NCI-H748 (cell line): ENCODE measurements at regions not wholly inside any gene's neighbourhood (a gene's known extent, or its start where the extent isn't known, plus 50 kb on each side); places are given as distances from the start of the nearest gene placed in this dataset.

Experiments used
- DNase-seq: peaks from one replicate; lab custom pipeline; 2025; ENCODE audit not compliant: unreplicated experiment; lab: John Stamatoyannopoulos, UW

DNA sequence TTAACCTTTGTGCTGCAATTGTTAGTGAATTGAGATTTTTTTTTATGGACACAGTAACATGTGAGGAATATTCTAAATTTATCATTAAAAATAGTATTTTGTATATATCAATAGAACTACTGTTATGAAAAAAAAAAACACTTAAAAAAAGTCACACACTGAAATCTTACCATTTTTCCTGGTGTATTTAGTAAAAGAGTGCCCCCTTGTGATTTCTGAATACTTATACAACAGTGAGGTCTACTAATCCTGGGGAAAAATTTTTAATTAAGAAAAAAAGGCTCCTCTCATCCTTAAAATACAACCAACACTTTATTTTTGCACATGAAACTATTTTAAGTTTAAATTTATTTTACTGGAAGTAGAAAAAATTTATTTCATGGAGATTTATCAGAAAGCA, 56.4 kb upstream of the SPOCK3 start:
- peak; percentile 38 for DNase-seq

DNA sequence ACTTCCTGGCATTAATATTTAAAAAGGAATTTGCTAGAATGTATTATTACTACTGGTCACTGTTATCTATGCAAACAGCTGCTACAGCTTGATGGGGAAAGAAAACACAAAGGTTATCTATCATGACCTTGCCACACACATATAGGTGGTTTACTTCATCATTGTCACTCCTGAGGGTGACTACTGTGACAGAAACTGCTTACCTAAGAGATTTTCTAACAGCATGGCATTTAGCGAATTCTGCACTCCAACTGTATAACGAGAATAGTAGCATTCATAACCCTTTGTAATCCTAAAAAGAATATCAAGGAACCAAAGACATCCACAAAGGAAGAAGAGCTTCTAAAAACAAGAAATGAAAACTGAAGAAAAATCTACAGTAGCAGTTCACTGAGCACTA, 74.6 kb upstream of the SPOCK3 start:
- no peak for DNase-seq

DNA sequence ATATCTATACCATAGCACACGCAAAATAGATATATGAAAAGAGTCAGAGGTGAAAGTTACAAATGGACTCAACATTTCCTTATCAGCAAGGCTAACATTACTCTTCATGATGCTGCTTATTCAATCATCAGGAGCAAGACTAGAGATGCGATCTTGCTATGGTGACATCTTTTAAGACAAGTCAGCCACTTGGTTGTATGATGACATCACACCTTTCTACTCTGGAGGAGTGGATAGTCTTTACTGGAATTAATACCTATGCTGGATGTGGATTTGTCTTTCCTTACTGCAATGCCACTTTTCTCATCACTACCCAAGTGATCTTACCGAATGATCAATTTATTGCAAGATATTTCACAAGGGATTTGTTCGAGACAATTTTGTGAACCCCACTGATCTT, 87.0 kb upstream of the SPOCK3 start:
- DNase-seq, result no peak

DNA sequence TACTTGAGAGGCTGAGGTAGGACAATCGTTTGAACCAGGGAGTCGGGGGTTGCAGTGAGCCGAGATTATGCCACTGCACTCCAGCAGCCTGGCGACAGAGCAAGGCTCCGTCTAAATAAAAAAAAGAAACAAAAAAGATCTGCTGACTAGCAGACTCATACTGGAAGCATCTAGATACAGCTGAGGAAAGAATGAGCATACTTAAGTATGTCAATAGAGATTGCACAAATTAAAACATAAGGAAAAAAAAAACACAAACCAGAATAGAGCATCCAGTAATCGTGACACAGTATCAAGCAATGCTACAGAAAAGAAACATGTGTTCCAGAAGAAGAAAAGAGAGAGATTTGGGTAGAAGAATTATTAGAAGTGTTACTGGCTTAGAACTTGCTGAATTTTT, 105.5 kb upstream of the SPOCK3 start:
- no peak for DNase-seq

DNA sequence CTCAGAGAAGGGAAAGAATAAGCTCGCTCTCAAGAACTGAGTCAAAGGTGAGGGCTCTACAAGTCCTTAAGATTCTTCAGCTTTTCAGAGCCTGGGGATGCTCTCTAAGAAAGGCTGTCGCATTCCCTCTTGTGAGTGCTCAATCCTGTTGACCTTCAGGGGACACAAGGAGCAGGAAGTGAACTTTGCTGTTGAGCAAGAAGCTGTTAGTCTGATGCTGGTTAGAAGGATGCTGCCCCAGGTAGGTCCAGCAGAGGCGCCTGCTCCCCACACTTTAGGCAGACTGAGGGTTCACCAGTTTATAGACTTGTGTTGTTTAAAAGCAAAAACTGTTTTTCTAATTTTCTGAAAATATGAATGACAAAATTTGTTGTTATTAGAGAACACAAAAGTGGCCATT, 125.4 kb upstream of the SPOCK3 start:
- DNase-seq, result no peak

DNA sequence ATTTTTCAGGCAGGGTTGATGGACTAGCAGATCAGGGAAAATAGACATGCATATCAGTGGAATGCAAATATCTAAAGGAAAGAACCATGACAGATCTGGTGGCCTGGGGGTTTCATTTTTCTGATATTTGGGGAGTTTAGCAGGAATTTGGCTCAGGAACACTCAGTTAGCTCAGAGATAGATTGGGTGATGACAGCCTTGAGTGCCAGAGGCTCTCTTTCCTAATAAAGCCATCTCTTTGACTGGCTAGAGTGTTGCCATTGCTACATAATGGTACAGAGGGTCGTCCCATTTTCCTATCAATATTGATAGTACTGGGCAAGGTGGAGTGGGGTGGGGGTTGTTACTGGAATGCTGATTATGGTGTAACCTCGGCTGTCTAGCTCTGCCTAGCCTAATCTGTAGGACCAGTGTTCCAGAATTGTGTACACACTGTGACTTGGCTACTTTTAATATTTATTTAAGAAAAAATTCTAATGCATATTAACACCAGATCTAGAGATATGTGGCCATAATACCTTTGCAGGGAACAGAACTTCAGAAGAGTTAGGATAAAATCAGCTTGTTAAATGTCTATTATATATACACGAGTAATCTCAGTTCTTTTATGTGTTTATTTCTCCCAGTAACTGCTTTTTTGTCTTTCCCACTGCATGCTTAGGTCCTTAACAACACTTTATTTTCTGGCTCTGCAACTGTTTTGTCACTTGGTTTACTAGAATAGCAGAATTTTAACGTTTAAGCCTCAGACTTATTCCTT, 145.0 kb upstream of the SPOCK3 start:
- DNase-seq, result no peak

DNA sequence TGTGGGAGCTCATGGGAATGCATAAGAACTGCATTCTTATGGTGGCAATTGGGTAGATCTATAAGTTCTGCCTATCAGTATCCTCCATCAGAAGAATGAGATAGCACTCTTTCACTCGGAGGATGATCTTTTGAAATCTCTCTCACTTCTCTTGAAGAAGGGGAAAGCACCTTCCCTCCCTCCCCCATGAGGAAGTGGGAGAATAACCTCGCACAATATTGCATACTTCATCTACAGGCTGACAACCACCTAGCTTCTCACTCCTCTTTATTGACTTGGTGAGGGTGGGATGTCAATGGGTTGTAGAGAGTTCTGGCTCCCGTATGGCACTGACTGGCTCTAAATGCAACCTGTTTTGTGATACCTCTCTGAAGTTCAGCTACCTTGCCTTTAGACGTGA, 146.7 kb upstream of the SPOCK3 start:
- no peak for DNase-seq

DNA sequence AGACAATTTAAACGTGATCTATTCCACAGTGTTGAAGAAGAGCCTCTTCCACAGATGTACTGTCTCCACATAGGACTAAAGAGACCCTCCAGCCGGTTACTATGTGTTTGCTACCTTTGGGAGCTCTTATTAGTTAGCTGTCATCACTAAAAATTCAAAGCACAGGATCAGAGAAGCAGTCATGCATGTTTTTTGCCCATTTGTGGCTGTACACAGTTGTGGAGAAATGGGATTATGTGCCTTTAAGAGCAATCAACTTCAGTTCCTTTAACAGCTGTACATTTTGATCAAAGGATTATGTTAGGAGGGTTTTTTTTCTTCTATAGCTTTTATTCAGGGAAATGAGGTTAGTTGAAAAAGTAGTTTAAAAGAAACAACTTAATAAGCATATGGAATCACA, 149.0 kb upstream of the SPOCK3 start:
- no peak for DNase-seq

DNA sequence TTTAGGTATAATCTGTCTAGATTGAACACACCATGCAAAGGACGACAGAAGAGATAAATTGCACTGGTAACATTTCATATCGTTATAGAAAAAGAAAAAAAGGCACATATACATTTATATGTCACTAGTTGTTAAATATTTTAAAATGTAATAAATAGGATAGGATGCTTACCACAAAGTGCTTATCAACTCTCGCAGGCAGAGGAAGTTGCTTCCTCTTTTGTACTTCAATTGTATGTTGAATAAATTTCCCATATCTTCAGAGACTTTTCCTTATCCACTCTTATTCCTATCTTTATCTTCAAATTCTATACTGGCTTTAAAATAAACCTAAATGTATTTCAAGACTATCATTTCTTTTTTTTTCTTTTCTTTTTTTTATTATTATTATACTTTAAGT, 163.3 kb upstream of the SPOCK3 start:
- no peak for DNase-seq

DNA sequence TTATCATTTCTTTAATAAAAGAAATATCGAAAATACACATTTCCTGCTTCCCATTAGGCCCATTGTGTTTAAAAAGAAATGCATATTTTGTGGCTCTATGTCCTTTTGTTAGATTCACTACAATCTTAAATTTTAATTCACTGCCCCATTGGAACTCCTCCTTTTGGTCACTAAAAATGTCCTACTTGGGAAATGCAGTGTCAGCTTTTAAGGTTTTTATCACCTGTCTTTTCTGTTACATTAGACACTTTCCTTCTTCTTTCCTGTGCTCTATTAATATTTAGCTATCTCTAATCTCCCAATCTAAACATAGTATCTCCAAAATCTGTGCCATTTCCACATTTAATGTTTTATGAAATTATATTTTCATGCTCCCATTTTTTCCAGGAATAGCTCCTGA, 164.9 kb upstream of the SPOCK3 start:
- no peak for DNase-seq

DNA sequence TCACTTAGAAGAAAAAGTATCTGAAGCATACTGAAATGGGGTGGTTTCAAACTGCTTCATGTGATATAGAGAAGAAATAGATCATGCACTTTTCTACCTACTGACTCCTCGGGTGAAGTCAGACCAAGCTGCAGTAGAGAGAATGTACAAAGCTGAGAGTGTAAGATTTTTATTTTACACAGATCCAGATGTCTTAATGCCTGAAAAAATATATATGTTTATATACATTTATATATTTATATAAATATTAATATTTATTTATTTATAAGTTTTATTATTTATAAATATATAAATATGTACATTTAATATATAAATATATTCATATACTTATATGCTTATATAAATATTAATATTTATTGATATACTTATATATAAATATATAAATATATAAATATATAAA, 171.9 kb upstream of the SPOCK3 start:
- no peak for DNase-seq

DNA sequence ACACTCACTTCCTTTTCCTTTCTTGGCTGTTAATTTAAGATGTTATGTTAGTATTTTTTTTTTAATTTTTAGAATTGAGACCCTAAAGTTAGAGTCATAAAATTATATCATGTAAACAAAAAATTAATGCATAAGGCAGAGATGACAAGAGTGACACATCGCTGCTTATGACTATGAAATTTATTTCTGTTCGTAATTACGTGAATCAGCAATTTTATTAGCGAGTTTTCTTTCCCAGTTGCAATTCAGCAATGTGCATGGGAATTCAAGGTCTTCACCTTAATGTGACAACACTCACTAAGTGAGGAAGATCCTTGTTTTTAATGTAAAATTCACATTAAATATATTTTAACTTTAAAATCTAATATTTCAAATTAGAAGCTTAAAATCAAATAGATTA, 181.2 kb upstream of the SPOCK3 start:
- DNase-seq, result no peak

DNA sequence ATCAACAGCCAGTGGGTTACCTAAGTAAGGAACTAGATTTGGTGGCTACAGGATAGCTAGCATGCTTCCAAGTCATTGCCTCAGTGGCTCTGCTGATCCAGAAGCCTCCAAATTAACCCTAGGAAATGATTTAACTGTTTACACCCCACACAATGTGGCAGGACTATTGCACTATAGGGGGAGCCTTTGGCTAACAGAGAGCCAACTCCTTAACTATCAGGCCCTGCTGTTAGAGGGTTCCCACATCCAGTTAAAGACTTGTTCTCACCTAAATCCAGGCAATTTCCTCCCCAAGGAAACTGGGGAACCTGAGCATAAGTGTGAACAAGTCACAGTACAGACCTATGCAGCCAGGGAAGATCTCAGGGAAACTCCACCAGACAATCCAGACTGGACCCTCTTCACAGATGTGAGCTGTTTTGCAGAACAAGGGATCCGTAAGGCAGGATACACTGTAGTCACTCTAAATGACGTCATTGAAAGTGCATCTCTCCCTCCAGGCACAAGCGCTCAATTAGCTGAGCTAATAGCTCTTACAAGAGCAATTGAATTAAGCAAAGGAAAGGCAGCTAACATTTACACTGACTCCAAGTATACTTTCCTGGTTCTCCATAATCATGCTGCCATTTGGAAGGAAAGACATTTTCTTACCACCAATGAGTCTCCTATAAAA, 185.3 kb upstream of the SPOCK3 start:
- peak; percentile 25 for DNase-seq

DNA sequence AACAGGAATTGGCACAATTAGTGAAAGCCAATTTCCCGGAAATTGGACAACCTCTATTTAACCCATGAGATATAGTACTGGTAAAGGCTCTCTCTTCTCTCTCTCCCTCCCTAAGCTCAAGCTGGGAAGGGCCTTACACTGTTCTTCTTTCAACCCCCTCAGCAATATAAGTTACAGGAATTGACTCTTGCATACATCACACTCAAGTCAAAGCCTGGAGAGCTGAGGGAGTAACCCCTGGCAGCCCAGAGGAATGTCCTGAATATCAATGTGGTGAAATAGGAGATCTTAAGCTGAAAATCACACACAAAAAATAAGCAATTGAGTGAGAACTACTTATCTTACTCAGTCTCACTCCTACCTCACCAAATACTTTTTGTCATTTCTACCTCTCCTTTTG, 186.9 kb upstream of the SPOCK3 start:
- peak; percentile 6 for DNase-seq

DNA sequence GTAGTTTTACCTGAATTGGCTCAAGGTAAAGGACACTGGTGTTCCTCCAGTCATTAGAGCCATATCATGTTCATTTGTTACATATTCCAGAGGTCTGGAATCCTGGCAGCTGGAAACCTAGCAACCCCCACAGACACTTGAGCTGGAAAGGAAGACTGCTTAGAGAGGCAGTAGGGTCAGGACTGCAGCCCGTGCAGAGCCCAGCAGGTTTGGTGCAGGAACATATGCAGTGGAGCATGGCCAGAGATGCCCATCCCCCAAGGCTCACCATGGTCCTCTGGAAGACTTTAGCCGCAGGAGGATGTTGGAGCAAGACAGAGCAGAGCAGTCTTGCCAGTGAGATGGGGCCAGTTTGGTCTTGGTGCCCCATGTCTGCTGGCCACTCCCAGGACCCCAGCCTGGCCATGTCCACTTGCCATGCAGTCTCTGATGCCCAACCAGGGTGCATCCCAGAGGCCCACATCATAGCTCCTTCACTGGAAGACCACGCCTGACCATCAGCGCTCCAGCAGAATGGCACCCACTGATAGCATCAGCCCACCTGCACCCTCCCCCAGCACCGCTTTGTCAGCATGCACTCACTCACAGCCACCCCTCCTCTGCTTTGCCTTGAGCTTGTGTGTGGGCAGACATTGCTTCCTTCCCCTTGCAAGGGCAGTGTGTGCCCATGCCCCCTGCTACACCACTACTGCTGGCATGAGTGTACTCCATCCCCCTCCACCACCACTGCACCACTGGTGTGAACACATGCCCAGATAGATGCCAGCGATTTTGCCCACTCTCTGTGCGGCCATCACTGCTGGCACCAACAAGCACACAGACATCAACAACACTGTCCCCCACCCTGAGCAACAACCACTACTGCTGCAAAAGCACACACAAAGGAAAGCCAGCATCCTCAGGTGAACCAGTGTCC, 190.3 kb upstream of the SPOCK3 start:
- no peak for DNase-seq

DNA sequence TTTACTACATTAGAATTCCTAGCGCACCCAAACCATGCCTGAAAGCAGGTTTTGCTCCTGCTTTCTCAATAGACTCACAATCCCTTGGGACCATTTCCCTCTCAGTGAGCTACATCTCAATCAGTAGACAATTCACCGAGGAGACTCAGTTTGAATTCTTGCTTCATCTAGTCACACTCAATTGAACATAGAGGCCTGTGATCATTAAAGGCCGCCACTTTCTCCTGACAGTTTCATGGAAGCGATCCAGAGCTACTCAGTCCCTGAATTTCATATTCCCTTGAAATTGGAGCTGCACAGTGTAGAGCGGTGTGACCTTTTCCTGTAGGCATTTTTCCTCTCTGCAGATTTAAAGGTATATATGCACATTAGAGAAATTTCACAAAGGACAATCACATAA, 193.9 kb upstream of the SPOCK3 start:
- no peak for DNase-seq

DNA sequence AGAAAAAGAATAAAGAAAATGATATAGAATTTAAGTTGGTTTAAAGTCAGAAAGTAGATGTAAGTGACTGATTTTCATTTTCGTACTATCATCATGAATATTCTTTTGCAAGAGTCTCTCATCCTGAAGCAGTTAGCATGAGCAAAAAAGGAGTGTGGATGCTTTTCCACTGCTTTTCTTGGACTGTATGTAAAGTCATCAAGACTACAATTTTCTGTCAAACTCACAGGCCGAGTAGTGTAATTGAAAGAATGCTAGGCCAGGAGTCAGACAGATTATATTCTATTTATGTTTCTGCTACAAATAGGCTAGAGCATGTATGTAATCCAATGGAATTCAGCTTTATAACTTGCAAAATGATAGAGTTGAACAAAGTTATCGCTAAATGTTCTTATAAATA, 197.1 kb upstream of the SPOCK3 start:
- DNase-seq, result no peak

DNA sequence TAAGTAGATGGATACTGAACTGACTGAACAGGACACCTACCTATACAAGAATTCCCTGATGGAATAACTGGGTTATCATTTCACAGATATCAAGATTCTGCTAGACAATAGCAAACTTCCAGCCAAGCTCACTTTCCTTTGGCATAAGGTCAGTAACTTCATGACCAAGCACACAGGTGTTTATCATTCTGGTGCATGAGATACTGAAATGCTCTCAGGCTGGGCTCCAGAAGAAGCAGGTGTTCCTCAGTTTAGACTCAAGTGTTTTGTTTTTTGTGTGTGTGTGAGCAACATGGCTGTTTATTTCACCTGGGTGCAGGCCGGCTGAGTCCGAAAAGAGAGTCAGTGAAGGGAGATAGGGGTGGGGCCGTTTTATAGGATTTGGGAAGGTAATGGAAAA, 201.5 kb upstream of the SPOCK3 start:
- no peak for DNase-seq

DNA sequence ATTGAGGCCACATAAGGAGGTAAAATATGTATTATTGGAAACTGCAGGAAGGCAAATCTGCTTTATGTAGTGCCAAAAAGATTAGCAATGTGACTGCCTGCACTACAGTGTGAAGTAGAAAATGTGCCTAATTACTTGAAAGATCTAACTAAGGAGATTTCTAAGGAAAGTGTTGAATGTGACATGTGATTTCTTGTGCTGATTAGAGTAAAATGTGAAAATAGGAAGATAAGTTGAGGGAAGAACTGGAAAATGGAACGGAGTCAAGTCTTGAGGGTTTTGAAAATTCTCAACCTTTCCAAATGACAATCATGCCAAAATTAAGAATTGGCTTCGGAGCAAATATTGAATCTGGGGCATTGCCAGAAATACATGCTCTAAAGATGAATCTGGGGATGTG, 209.5 kb upstream of the SPOCK3 start:
- no peak for DNase-seq

DNA sequence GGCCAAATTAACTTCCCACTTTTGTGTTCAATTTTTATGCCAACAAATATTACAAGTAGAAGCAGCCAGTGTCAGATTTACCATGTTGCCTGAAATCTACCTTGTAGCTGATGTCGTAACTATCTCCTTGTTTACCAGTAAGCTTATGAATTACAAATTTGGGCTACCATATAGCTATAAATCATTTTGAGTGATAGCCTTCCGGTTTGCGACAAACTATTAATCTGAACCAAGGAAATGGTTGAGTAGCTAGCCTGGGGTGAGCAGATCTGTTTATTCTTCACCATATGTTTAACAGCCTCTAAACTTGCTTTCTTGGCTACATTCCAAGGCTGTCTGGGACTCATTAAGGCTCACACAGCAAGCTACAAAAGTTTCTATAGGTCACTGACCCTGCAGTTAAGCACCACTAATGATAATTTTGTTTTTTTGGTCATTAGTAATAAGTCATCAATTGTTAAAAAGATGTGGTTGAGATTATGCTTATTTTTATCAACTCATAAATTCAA, 218.7 kb upstream of the SPOCK3 start:
- no peak for DNase-seq

DNA sequence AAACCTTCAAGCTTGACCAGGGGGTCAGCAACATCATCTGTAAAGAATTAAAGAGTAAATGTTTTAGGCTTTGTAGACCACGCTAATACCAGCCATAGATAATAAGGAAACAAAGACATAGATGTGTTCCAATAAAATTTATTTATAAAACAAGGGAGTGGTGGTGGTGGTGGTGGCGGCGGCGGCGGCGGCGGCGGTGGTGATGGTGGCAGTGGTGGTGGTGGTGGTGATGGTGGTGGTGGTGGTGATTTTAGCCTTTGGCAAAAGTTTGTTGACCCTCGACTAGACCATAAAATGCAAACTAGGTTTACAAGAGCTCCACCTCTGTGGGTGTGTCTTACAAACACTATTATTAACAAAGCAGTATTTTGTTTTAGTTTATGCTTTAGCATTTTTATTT, 222.3 kb upstream of the SPOCK3 start:
- no peak for DNase-seq

DNA sequence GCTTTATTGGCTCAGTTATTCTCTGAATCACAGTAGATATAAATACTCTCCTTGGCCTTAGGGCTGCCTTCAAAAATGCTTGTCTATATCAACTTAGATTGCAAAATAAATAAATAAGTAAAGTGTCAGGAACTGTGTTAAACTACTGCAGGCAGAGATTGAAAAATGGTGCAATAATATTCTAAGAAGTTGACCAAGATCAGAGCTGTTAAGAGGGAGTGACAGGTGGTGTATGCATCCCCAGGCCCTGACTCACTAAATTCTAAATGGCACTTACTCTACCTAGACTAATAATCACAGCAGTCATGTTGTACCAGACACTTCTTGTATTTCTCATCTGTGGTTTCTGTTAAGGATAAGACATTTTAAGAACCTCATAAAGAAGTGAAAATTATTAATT, 235.1 kb upstream of the SPOCK3 start:
- DNase-seq, result no peak
